Activated CD8-positive, alpha-beta memory T cell treated with anti-CD3 and anti-CD28 coated beads, Interleukin-2, amount 10 ng/mL, durations not matched to agents 7 days and 5 days (primary cell): ENCODE measurements at regions not wholly inside any gene's neighbourhood (a gene's known extent, or its start where the extent isn't known, plus 50 kb on each side); places are given as distances from the start of the nearest gene placed in this dataset.

Experiments
- ATAC-seq: fragments of 150-1000 bp; cut with Tn5 transposase; one replicate; pipeline ENCODE4 v1.10.0; 2021; ENCODE audit warnings: moderate library complexity
- CTCF ChIA-PET: fragments of 350-600 bp; sonication (Branson Sonifier 250); formaldehyde crosslinking; loops from one replicate; lab custom pipeline; 2021; ENCODE audit warnings: antibody characterized with exemption; lab: Charles Lee
- DNase-seq: peaks from one replicate; pipeline ENCODE4 v3.0.0-alpha.2; 2020
- H3K27ac Mint-ChIP-seq: one replicate; pipeline ENCODE4 v1.8.0; 2021; ENCODE audit warnings: mild to moderate bottlenecking, mixed read lengths
- H3K27me3 Mint-ChIP-seq: one replicate; pipeline ENCODE4 v1.8.0; 2021; ENCODE audit warnings: mixed read lengths
- H3K36me3 Mint-ChIP-seq: one replicate; pipeline ENCODE4 v1.8.0; 2021; ENCODE audit warnings: mild to moderate bottlenecking, mixed read lengths
- H3K4me1 Mint-ChIP-seq: one replicate; pipeline ENCODE4 v1.8.0; 2021; ENCODE audit warnings: mixed read lengths
- H3K4me3 Mint-ChIP-seq: one replicate; pipeline ENCODE4 v1.8.0; 2021; ENCODE audit warnings: mild to moderate bottlenecking, moderate library complexity, mixed read lengths
- H3K9me3 Mint-ChIP-seq: one replicate; pipeline ENCODE4 v1.8.0; 2022; ENCODE audit warnings: low read depth, mixed read lengths

GRCh38 chr10:123500110-123500509 lies 166.0 kb upstream of the GPR26 start:
- CTCF ChIA-PET, result no interaction called here

GRCh38 chr10:123501148-123501547 lies 165.0 kb upstream of the GPR26 start:
- DNase-seq (no peak), ATAC-seq (no peak)
- H3K4me3 Mint-ChIP-seq, result no peak overlapping the region
- no peaks in the 10 kb centered on the region for H3K4me1 Mint-ChIP-seq
- H3K36me3 Mint-ChIP-seq, result no peaks in the 10 kb centered on the region
- H3K9me3 Mint-ChIP-seq, result no peaks in the 10 kb centered on the region
- CTCF ChIA-PET, result no interaction called here
- H3K27me3 Mint-ChIP-seq, result peaks cover 10% of the 10 kb centered on the region
- no peak overlapping the region for H3K27ac Mint-ChIP-seq

More at GRCh38 chr10:123500110-123500509, 166.0 kb upstream of the GPR26 start:
- H3K4me3 Mint-ChIP-seq, result no peak overlapping the region
- H3K36me3 Mint-ChIP-seq, result no peaks in the 10 kb centered on the region
- H3K27ac Mint-ChIP-seq, result no peak overlapping the region
- H3K9me3 Mint-ChIP-seq, result no peaks in the 10 kb centered on the region
- H3K27me3 Mint-ChIP-seq, result peaks cover 10% of the 10 kb centered on the region
- ATAC-seq, result no peak
- no peaks in the 10 kb centered on the region for H3K4me1 Mint-ChIP-seq
- DNase-seq, result no peak

DNA sequence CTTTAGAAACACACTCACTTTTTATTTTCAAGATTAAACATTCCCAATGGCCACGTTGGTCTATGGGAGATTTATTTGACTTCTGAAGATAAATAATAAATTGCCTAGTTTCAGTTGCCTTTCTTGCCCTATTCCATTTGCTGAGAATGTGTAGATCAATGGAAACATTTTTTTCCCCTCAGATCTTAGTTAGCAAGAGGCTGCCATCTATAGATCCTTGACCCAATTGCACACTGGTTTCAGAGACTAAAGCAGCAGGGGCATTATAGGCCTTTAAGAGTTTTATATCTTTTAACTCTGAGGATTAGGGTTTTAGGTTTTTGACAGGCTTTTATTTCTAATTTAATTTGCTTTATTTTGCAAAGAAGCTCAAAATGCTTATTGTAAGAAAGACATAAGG lies 163.2 kb upstream of the GPR26 start:
- CTCF ChIA-PET, result no interaction called here
- no peaks in the 10 kb centered on the region for H3K4me1 Mint-ChIP-seq
- no peak overlapping the region for H3K27ac Mint-ChIP-seq

DNA sequence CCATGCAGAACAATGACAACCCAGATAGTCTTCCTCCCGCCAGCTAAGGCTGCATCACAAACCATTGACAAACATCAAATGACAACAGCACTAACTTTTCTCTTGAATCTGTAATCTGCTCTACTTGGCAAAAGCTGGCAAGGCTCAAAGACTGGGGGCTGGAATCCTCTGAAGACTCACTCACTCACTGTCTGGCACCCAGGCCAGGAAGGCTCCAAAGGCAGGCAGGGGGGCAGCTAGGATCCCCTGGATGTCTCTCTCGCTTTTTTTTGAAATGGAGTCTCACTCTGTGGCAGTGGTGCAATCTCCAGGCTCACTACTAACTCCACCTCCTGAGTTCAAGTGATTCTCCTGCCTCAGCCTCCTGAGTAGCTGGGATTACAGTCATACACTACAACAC lies 159.7 kb upstream of the GPR26 start:
- DNase-seq (no peak), ATAC-seq (no peak)
- H3K36me3 Mint-ChIP-seq, result no peaks in the 10 kb centered on the region
- H3K27me3 Mint-ChIP-seq, result peaks cover 10% of the 10 kb centered on the region
- CTCF ChIA-PET, result interaction anchor here (1.0 kb wide), 1 partner anchor 9 kb away, joined by 3 read pairs; no protein-coding TSS in a partner anchor
- H3K4me3 Mint-ChIP-seq, result no peak overlapping the region
- no peaks in the 10 kb centered on the region for H3K9me3 Mint-ChIP-seq
- no peak overlapping the region for H3K27ac Mint-ChIP-seq
- no peaks in the 10 kb centered on the region for H3K4me1 Mint-ChIP-seq

More for the DNA sequence above, 163.2 kb upstream of the GPR26 start:
- H3K27me3 Mint-ChIP-seq, result peaks cover 10% of the 10 kb centered on the region
- ATAC-seq, result no peak
- H3K36me3 Mint-ChIP-seq, result no peaks in the 10 kb centered on the region
- H3K9me3 Mint-ChIP-seq, result no peaks in the 10 kb centered on the region
- DNase-seq, result no peak
- H3K4me3 Mint-ChIP-seq, result no peak overlapping the region

- Mint-ChIP-seq H3K27ac (no peak overlapping the region), H3K4me3 (no peak overlapping the region), H3K9me3 (no peaks in the 10 kb centered on the region), H3K36me3 (no peaks in the 10 kb centered on the region), H3K27me3 (peaks cover 4% of the 10 kb centered on the region), H3K4me1 (no peaks in the 10 kb centered on the region)
- no peak for ATAC-seq
- CTCF ChIA-PET, result interaction anchor here (1.0 kb wide), 1 partner anchor 8 kb away, joined by 3 read pairs; no protein-coding TSS in a partner anchor
- no peak for DNase-seq
These were observed 158.9 kb upstream of the GPR26 start for GRCh38 chr10:123507298-123507697.

DNA sequence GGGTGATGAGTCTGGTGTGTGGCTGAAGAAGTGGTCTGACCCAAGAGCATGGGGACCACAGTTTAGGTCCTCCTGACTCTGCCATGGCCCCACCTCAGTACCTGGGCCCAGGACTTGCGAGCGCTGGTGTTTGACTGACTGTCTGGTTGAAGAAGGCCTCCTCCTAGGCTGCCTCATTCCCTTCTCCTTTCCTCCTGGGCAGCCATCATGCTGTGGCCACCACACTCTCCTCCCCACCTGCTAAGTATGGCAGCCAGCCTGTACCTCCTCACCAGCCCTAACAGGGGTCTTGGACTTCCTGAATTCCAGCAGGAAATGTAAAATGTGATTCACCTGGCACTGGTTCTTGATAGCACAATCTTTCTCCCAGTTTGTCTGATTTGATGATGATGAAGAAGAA lies 156.8 kb upstream of the GPR26 start:
- Mint-ChIP-seq H3K4me1 (no peaks in the 10 kb centered on the region), H3K4me3 (no peak overlapping the region), H3K36me3 (no peaks in the 10 kb centered on the region), H3K27ac (no peak overlapping the region), H3K27me3 (peaks cover 5% of the 10 kb centered on the region), H3K9me3 (no peaks in the 10 kb centered on the region)
- no peak for ATAC-seq
- CTCF ChIA-PET, result no interaction called here
- no peak for DNase-seq

- H3K36me3 Mint-ChIP-seq, result no peaks in the 10 kb centered on the region
- no peak overlapping the region for H3K4me3 Mint-ChIP-seq
- no peak overlapping the region for H3K27ac Mint-ChIP-seq
- CTCF ChIA-PET, result no interaction called here
- H3K27me3 Mint-ChIP-seq, result peaks cover 7% of the 10 kb centered on the region
- no peaks in the 10 kb centered on the region for H3K9me3 Mint-ChIP-seq
- ATAC-seq, result no peak
- H3K4me1 Mint-ChIP-seq, result no peaks in the 10 kb centered on the region
- no peak for DNase-seq
These were observed 153.0 kb upstream of the GPR26 start for GRCh38 chr10:123512901-123513775.

GRCh38 chr10:123513870-123514269 lies 152.3 kb upstream of the GPR26 start:
- H3K27ac Mint-ChIP-seq, result no peak overlapping the region
- no peak for DNase-seq
- H3K27me3 Mint-ChIP-seq, result peaks cover 3% of the 10 kb centered on the region

GRCh38 chr10:123514996-123515395 lies 151.2 kb upstream of the GPR26 start:
- CTCF ChIA-PET, result interaction anchor here (1.1 kb wide), 1 partner anchor 8 kb away, joined by 3 read pairs; no protein-coding TSS in a partner anchor
- no peak overlapping the region for H3K27ac Mint-ChIP-seq
- DNase-seq (no peak), ATAC-seq (no peak)
- no peaks in the 10 kb centered on the region for H3K4me1 Mint-ChIP-seq
- H3K27me3 Mint-ChIP-seq, result peaks cover 3% of the 10 kb centered on the region
- H3K36me3 Mint-ChIP-seq, result no peaks in the 10 kb centered on the region
- no peak overlapping the region for H3K4me3 Mint-ChIP-seq
- H3K9me3 Mint-ChIP-seq, result no peaks in the 10 kb centered on the region

More at GRCh38 chr10:123513870-123514269, 152.3 kb upstream of the GPR26 start:
- H3K36me3 Mint-ChIP-seq, result no peaks in the 10 kb centered on the region
- no peak for ATAC-seq
- H3K4me3 Mint-ChIP-seq, result no peak overlapping the region
- no peaks in the 10 kb centered on the region for H3K4me1 Mint-ChIP-seq
- CTCF ChIA-PET, result no interaction called here
- no peaks in the 10 kb centered on the region for H3K9me3 Mint-ChIP-seq

- Mint-ChIP-seq H3K4me1 (no peaks in the 10 kb centered on the region), H3K36me3 (no peaks in the 10 kb centered on the region), H3K9me3 (no peaks in the 10 kb centered on the region), H3K4me3 (no peak overlapping the region), H3K27ac (no peak overlapping the region), H3K27me3 (peaks cover 3% of the 10 kb centered on the region)
- CTCF ChIA-PET, result interaction anchor here (1.1 kb wide), 1 partner anchor 9 kb away, joined by 3 read pairs; no protein-coding TSS in a partner anchor
- ATAC-seq (no peak), DNase-seq (no peak)
These were observed 150.5 kb upstream of the GPR26 start for GRCh38 chr10:123515661-123516060.

DNA sequence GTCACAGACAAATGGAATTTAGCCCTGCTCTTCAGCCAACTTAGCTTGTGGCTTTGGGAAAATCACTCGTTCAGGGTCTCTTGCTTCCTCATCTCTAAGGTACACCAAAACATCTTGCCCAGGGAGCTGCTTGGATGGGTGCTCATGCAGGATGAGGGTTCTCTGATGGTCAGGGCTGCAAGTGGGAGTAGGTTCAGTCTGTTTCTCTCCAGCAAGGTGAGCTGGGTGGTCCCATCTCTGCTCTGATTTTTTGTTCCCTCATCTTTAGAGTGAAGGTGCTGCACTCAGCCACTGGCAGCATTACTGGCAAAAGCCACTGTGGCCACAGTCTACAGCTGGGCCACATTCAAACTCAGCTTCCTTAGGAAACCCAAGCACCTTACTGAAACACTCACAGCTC lies 149.9 kb upstream of the GPR26 start:
- no peak for ATAC-seq

GRCh38 chr10:123517426-123517825 lies 148.7 kb upstream of the GPR26 start:
- no peaks in the 10 kb centered on the region for H3K4me1 Mint-ChIP-seq
- DNase-seq, result peak; percentile 22
- no peak overlapping the region for H3K27ac Mint-ChIP-seq
- ATAC-seq, result no peak
- no peaks in the 10 kb centered on the region for H3K9me3 Mint-ChIP-seq
- no peaks in the 10 kb centered on the region for H3K36me3 Mint-ChIP-seq
- CTCF ChIA-PET, result no interaction called here
- H3K4me3 Mint-ChIP-seq, result no peak overlapping the region
- H3K27me3 Mint-ChIP-seq, result peaks cover 3% of the 10 kb centered on the region

More for the DNA sequence above, 149.9 kb upstream of the GPR26 start:
- Mint-ChIP-seq H3K27me3 (peaks cover 3% of the 10 kb centered on the region), H3K4me1 (no peaks in the 10 kb centered on the region), H3K4me3 (no peak overlapping the region), H3K36me3 (no peaks in the 10 kb centered on the region), H3K27ac (no peak overlapping the region), H3K9me3 (no peaks in the 10 kb centered on the region)
- DNase-seq, result no peak
- CTCF ChIA-PET, result interaction anchor here (1.1 kb wide), 1 partner anchor 9 kb away, joined by 3 read pairs; no protein-coding TSS in a partner anchor

GRCh38 chr10:123517901-123518300 lies 148.3 kb upstream of the GPR26 start:
- CTCF ChIA-PET, result no interaction called here
- Mint-ChIP-seq H3K36me3 (no peaks in the 10 kb centered on the region), H3K27ac (no peak overlapping the region), H3K4me3 (no peak overlapping the region), H3K4me1 (no peaks in the 10 kb centered on the region), H3K27me3 (peaks cover 3% of the 10 kb centered on the region), H3K9me3 (no peaks in the 10 kb centered on the region)
- peak; percentile 16 for DNase-seq
- ATAC-seq, result no peak

DNA sequence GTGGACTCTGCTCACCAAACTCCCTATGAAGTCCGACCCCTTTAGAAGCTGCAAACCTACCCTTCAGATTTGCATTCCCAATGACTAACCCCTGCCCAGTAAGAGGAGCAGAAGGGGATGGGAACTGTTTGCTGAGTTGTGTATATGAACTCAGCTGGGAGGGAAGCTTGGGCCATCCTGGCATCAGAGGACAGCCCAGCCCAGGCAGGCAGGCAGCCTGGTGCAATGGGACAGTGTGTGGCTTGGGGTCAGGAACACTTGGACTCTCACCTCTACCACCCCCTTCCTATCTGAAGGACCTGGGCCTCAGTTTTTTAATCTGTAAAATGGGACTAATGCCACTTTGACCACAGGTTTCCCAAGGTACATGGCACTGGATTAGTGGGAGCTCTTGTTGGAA lies 147.4 kb upstream of the GPR26 start:
- H3K27ac Mint-ChIP-seq, result no peak overlapping the region
- DNase-seq, result peak; percentile 21
- CTCF ChIA-PET, result no interaction called here
- H3K27me3 Mint-ChIP-seq, result peaks cover 3% of the 10 kb centered on the region
- no peaks in the 10 kb centered on the region for H3K9me3 Mint-ChIP-seq
- no peak overlapping the region for H3K4me3 Mint-ChIP-seq
- no peak for ATAC-seq
- no peaks in the 10 kb centered on the region for H3K4me1 Mint-ChIP-seq
- no peaks in the 10 kb centered on the region for H3K36me3 Mint-ChIP-seq
